IPS-15b (cell line): ENCODE measurements at regions not wholly inside any gene's neighbourhood (a gene's known extent, or its start where the extent isn't known, plus 50 kb on each side); places are given as distances from the start of the nearest gene placed in this dataset.

Source experiments
- H3K27me3 ChIP-seq: one replicate; pipeline ENCODE4 v1.6.1; 2013; ENCODE audit warnings: low read length; ENCODE audit not compliant: control insufficient read depth, insufficient read depth
- H3K36me3 ChIP-seq: one replicate; pipeline ENCODE4 v1.6.1; 2013; ENCODE audit warnings: low read length; ENCODE audit not compliant: control insufficient read depth, insufficient read depth
- H3K4me1 ChIP-seq: one replicate; pipeline ENCODE4 v1.6.1; 2013; ENCODE audit warnings: mild to moderate bottlenecking, low read length; ENCODE audit not compliant: control insufficient read depth, insufficient read depth
- H3K4me3 ChIP-seq: one replicate; pipeline ENCODE4 v1.5.1; 2013; ENCODE audit warnings: low read depth, low read length
- H3K9ac ChIP-seq: one replicate; pipeline ENCODE4 v1.6.1; 2013; ENCODE audit warnings: low read depth, mild to moderate bottlenecking, low read length
- H3K9me3 ChIP-seq: one replicate; pipeline ENCODE4 v1.6.1; 2013; ENCODE audit warnings: mild to moderate bottlenecking, low read length; ENCODE audit not compliant: control insufficient read depth, insufficient read depth

- Histone ChIP-seq H3K36me3 (no peaks in the 10 kb centered on the region), H3K4me1 (no peaks in the 10 kb centered on the region), H3K4me3 (no peak overlapping the region), H3K27me3 (no peaks in the 10 kb centered on the region), H3K9me3 (no peaks in the 10 kb centered on the region), H3K9ac (no peak overlapping the region)
These were observed 221.5 kb downstream of the TEX29 start for GRCh38 chr13:111541752-111542529.

DNA sequence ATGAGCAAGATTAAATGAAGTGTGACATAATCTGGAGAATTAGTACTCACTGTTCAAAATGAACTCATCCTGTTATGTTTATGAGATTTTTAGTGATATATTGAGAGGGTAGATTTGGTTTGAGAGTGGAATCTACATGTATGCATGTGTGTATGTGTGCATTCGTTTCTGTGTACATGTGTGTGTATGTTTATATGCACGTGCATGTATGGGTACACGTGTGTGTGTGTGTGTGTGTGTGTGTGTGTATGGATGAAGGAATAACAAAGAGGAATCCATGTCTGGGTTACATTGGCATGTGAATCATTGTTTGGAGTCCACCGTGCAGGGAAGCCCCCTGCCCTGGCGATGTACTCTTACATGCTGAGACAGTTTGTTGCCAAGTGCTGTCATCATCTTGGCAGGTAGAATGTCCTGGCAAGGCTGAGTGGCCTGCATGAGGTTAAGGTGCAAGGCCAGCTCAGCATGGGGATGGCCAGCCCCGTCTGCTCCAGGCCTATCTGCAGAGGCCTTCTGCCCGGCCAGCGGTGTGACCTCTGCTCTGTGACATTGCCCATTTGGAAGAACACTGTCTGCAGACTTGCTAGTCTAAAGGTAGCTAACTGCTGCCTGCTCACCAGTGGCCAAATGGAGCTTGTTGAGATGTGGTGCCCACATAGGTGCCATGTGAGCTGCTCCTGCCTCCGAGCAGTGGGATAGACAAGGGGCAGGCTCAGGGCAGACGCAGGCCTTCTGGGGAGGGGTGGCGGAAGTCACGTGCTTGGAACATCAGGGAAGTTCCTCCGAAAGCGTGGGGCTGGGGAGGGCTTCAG lies 222.3 kb downstream of the TEX29 start:
- Histone ChIP-seq H3K4me1 (no peaks in the 10 kb centered on the region), H3K27me3 (no peaks in the 10 kb centered on the region), H3K9ac (no peak overlapping the region), H3K9me3 (no peaks in the 10 kb centered on the region), H3K36me3 (no peaks in the 10 kb centered on the region), H3K4me3 (no peak overlapping the region)

- Histone ChIP-seq H3K4me3 (no peak overlapping the region), H3K27me3 (no peaks in the 10 kb centered on the region), H3K9me3 (no peaks in the 10 kb centered on the region), H3K4me1 (no peaks in the 10 kb centered on the region), H3K9ac (no peak overlapping the region), H3K36me3 (no peaks in the 10 kb centered on the region)
These were observed 226.7 kb downstream of the TEX29 start for GRCh38 chr13:111546921-111547675.

- H3K9ac ChIP-seq = no peak overlapping the region
- H3K27me3 ChIP-seq = no peaks in the 10 kb centered on the region
These were observed 227.4 kb downstream of the TEX29 start for GRCh38 chr13:111547726-111548273.

GRCh38 chr13:111548301-111548700 lies 227.9 kb downstream of the TEX29 start:
- H3K4me1 ChIP-seq = no peaks in the 10 kb centered on the region
- H3K4me3 ChIP-seq = no peak overlapping the region
- no peaks in the 10 kb centered on the region for H3K9me3 ChIP-seq

More at GRCh38 chr13:111547726-111548273, 227.4 kb downstream of the TEX29 start:
- no peaks in the 10 kb centered on the region for H3K36me3 ChIP-seq
- no peaks in the 10 kb centered on the region for H3K4me1 ChIP-seq
- H3K9me3 ChIP-seq = no peaks in the 10 kb centered on the region
- H3K4me3 ChIP-seq = no peak overlapping the region

DNA sequence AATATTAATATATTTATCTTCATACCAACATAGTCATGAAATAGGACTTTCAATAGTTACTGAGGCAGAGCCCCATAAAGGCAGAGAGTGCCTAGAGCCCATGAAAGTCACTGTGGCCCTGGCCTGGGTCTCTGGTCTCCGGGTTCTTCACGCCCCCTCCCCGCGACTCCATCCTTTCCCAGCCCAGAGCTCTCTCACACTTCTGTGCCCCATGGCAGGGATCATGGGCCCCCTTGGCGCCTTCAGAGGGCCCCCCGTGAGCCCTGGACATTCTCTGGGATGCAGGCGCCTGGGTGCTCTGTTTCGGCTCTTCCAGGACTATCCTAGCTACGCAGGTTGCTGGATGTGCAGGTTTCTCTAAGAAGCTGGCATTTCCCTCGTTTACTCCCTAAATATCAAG lies 228.4 kb downstream of the TEX29 start:
- H3K27me3 ChIP-seq = no peaks in the 10 kb centered on the region
- no peaks in the 10 kb centered on the region for H3K9me3 ChIP-seq
- H3K4me1 ChIP-seq = no peaks in the 10 kb centered on the region
- H3K4me3 ChIP-seq = no peak overlapping the region
- no peaks in the 10 kb centered on the region for H3K36me3 ChIP-seq
- no peak overlapping the region for H3K9ac ChIP-seq

More at GRCh38 chr13:111548301-111548700, 227.9 kb downstream of the TEX29 start:
- Histone ChIP-seq H3K27me3 (no peaks in the 10 kb centered on the region), H3K9ac (no peak overlapping the region), H3K36me3 (no peaks in the 10 kb centered on the region)

DNA sequence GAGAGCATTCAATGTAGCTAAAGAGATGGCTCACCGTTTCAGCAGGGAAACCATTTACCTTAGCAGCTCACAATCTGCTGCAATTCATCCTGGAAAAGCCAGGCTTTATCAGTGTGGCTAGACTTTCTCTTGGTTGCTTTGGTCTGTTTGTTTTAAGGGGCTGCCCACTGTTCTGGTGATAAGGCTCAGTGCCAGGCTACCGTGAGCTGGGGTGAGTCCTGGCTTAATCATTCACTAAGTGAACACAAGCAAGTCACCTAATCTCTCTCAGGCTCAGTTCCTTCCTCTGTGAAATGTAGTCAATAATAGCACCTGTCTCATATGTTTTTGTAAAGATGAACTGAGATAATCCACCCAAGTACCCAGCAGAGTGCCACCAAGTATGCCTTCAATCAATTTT lies 229.0 kb downstream of the TEX29 start:
- Histone ChIP-seq H3K27me3 (no peaks in the 10 kb centered on the region), H3K4me1 (no peaks in the 10 kb centered on the region), H3K9ac (no peak overlapping the region), H3K36me3 (no peaks in the 10 kb centered on the region), H3K9me3 (no peaks in the 10 kb centered on the region), H3K4me3 (no peak overlapping the region)

DNA sequence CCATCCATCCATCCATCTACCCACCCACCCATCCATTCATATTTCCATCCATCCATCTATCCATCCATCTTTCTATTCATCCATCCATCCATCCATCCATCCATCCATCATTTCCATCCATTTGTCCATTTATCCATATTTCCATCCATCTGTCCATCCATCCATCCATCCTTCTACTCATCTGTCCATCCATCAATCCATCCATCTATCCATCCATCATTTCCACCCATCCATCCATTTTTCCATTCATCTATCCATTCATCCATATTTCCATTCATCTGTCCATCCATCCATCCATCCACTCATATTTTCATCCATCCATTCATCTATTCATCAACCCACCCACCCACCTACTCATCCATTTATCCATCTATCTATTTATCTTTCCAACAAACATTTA lies 229.6 kb downstream of the TEX29 start:
- Histone ChIP-seq H3K9me3 (no peaks in the 10 kb centered on the region), H3K9ac (no peak overlapping the region), H3K4me3 (no peak overlapping the region), H3K36me3 (no peaks in the 10 kb centered on the region), H3K27me3 (no peaks in the 10 kb centered on the region), H3K4me1 (no peaks in the 10 kb centered on the region)

GRCh38 chr13:111551204-111551820 lies 230.9 kb downstream of the TEX29 start:
- no peaks in the 10 kb centered on the region for H3K27me3 ChIP-seq
- no peaks in the 10 kb centered on the region for H3K36me3 ChIP-seq
- H3K4me3 ChIP-seq = no peak overlapping the region
- no peaks in the 10 kb centered on the region for H3K9me3 ChIP-seq
- H3K9ac ChIP-seq = no peak overlapping the region
- no peaks in the 10 kb centered on the region for H3K4me1 ChIP-seq

GRCh38 chr13:111552891-111553655 lies 232.6 kb downstream of the TEX29 start:
- Histone ChIP-seq H3K4me1 (no peaks in the 10 kb centered on the region), H3K36me3 (no peaks in the 10 kb centered on the region), H3K9ac (no peak overlapping the region), H3K9me3 (no peaks in the 10 kb centered on the region), H3K27me3 (no peaks in the 10 kb centered on the region), H3K4me3 (no peak overlapping the region)
